ENCODE measurements at regions not wholly inside any gene's neighbourhood (a gene's known extent, or its start where the extent isn't known, plus 50 kb on each side); places are given as distances from the start of the nearest gene placed in this dataset.

DNA sequence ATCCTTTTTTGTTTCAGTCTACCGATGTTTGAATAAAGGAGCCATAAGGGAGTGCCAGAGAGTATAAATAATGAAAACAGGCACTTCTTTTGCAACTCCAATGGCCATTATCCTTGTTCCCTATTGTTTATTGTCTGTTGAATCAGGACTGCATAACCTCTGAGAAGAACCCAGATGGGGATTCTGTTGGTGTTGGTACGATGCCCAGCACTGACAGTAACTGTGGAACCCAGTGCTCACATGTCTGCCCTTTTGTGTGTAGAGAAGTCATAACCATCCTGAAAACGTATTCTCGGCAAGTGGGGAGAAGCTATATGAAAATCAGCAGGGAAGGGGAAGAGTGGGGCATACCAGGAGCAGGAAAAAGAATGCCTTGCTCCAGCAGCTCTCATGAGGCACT, 195.1 kb upstream of the EDNRA start:
- TF ChIP-seq POLR2AphosphoS5 (IDR thresholded peaks at IDR 0.05) (peak; percentile 48), CTCF (IDR thresholded peaks at IDR 0.05) (no peak)

Data from prostate gland (tissue), 2 donors.